CD14-positive monocyte (primary cell): ENCODE measurements at regions not wholly inside any gene's neighbourhood (a gene's known extent, or its start where the extent isn't known, plus 50 kb on each side); places are given as distances from the start of the nearest gene placed in this dataset.
"Not testable (repeated sequence)": the region's sequence is repeated elsewhere in the genome, so short reads cannot be mapped to it uniquely, and the experiment has no call there.

Experiments used
- DNase-seq, 3 donors: peaks; one replicate each; pipeline ENCODE4 v3.0.0-alpha.2; 2011 to 2022
- H2AFZ ChIP-seq: 2 replicates; pipeline ENCODE4 v1.6.0; 2012; ENCODE audit warnings: mild to moderate bottlenecking, low read depth, low read length, inconsistent platforms; ENCODE audit not compliant: insufficient read depth, poor library complexity, severe bottlenecking
- H3K27ac ChIP-seq, 2 donors: 1 replicate in 1 of 2; 2 replicates in 1 of 2; pipeline ENCODE4 v1.5.1; 2012 to 2013; ENCODE audit warnings: low read length in 2 of 2, control low read depth in 1 of 2, inconsistent platforms in 1 of 2, low read depth in 1 of 2, mild to moderate bottlenecking in 1 of 2
- H3K27me3 ChIP-seq, 2 donors: one replicate each; pipeline versions ENCODE4 v1.6.0 to v1.6.1; 2011 to 2013; ENCODE audit warnings: low read length in 2 of 2; ENCODE audit not compliant: control insufficient read depth in 2 of 2, insufficient read depth in 2 of 2
- H3K36me3 ChIP-seq, 2 donors: replicated peaks in 1 of 2; 1 replicate in 1 of 2; 2 replicates in 1 of 2; pipeline versions ENCODE4 v1.5.1 to v1.6.1; 2012 to 2013; ENCODE audit warnings: low read length in 2 of 2, control low read depth in 1 of 2, inconsistent platforms in 1 of 2, mild to moderate bottlenecking in 1 of 2; ENCODE audit not compliant: insufficient read depth in 2 of 2, control insufficient read depth in 1 of 2
- H3K4me1 ChIP-seq, 2 donors: 1 replicate in 1 of 2; 2 replicates in 1 of 2; pipeline versions ENCODE4 v1.5.1 to v1.6.1; 2012 to 2013; ENCODE audit warnings: low read length in 2 of 2, control low read depth in 1 of 2, inconsistent platforms in 1 of 2, mild to moderate bottlenecking in 1 of 2, moderate library complexity in 1 of 2; ENCODE audit not compliant: insufficient read depth in 2 of 2, control insufficient read depth in 1 of 2
- H3K4me2 ChIP-seq: replicated peaks from 2 replicates; pipeline ENCODE3; 2012; ENCODE audit warnings: low read length, moderate library complexity, mild to moderate bottlenecking; ENCODE audit not compliant: poor library complexity, severe bottlenecking; ENCODE audit errors: extremely low read depth
- H3K4me3 ChIP-seq, 3 experiments: fragments of 200-600 bp in 1 of 3; sonication (generic) in 1 of 3; replicated peaks in 1 of 3; 1 replicate in 2 of 3; 2 replicates in 1 of 3; pipeline ENCODE4 v1.5.1; 2011 to 2013; ENCODE audit warnings: low read length in 3 of 3, mild to moderate bottlenecking in 3 of 3, control low read depth in 2 of 3, low read depth in 2 of 3, inconsistent platforms in 1 of 3, moderate library complexity in 1 of 3
- H3K79me2 ChIP-seq: 2 replicates; pipeline ENCODE4 v1.6.0; 2012; ENCODE audit warnings: mild to moderate bottlenecking, control low read depth, inconsistent platforms, low read length, moderate library complexity; ENCODE audit not compliant: insufficient read depth
- H3K9ac ChIP-seq: 2 replicates; pipeline ENCODE4 v1.6.0; 2017; ENCODE audit warnings: low read length, mild to moderate bottlenecking; ENCODE audit not compliant: insufficient read depth, poor library complexity, severe bottlenecking
- H3K9me3 ChIP-seq, 2 donors: replicated peaks in 1 of 2; 1 replicate in 1 of 2; 2 replicates in 1 of 2; pipeline versions ENCODE4 v1.5.1 to v1.6.1; 2012 to 2013; ENCODE audit warnings: low read length in 2 of 2, control low read depth in 1 of 2; ENCODE audit not compliant: control insufficient read depth in 1 of 2, insufficient read depth in 1 of 2
- H4K20me1 ChIP-seq: 2 replicates; pipeline ENCODE4 v1.6.0; 2012; ENCODE audit warnings: mild to moderate bottlenecking, low read length, control low read depth, moderate library complexity; ENCODE audit not compliant: insufficient read depth
- H3K27ac Mint-ChIP-seq, 7 donors: one replicate each; pipeline ENCODE4 v1.8.0; 2020; ENCODE audit warnings: mild to moderate bottlenecking in 7 of 7, mixed read lengths in 7 of 7, moderate library complexity in 6 of 7, inconsistent platforms in 2 of 7
- H3K27me3 Mint-ChIP-seq, 3 donors: one replicate each; pipeline ENCODE4 v1.8.0; 2021 to 2022; ENCODE audit warnings: low read depth in 3 of 3, mild to moderate bottlenecking in 3 of 3, mixed read lengths in 3 of 3, moderate library complexity in 3 of 3, inconsistent platforms in 1 of 3
- H3K36me3 Mint-ChIP-seq, 2 donors: one replicate each; pipeline ENCODE4 v1.8.0; 2020; ENCODE audit warnings: mixed read lengths in 2 of 2, inconsistent platforms in 1 of 2, mild to moderate bottlenecking in 1 of 2
- H3K4me1 Mint-ChIP-seq: one replicate; pipeline ENCODE4 v1.8.0; 2020; ENCODE audit warnings: mild to moderate bottlenecking, mixed read lengths
- H3K4me3 Mint-ChIP-seq, 2 donors: one replicate each; pipeline ENCODE4 v1.8.0; 2020; ENCODE audit warnings: mild to moderate bottlenecking in 2 of 2, mixed read lengths in 2 of 2, moderate library complexity in 1 of 2
- H3K9me3 Mint-ChIP-seq, 7 donors: one replicate each; pipeline ENCODE4 v1.8.0; 2020 to 2022; ENCODE audit warnings: mixed read lengths in 7 of 7, mild to moderate bottlenecking in 6 of 7, moderate library complexity in 6 of 7, inconsistent platforms in 2 of 7
- WGBS: methylation state at CpG from one replicate; pipeline ENCODE4 v1.1.5; 2013; ENCODE audit warnings: missing lambda C conversion rate; ENCODE audit not compliant: insufficient coverage; 5-methylcytosine and 5-hydroxymethylcytosine counted together
- intact Hi-C, 2 donors: fragments of 100-400 bp; cut with micrococcal nuclease; formaldehyde crosslinking; loops; one replicate each; pipeline versions ENCODE4 v1.15.0 to v1.15.1; 2023
- TF ChIP-seq, protein P1 (sequence below): fragments of 200-600 bp; IDR thresholded peaks from one replicate; pipeline ENCODE4 v1.8.0; 2022; ENCODE audit warnings: antibody characterized with exemption, mild to moderate bottlenecking

DNA sequence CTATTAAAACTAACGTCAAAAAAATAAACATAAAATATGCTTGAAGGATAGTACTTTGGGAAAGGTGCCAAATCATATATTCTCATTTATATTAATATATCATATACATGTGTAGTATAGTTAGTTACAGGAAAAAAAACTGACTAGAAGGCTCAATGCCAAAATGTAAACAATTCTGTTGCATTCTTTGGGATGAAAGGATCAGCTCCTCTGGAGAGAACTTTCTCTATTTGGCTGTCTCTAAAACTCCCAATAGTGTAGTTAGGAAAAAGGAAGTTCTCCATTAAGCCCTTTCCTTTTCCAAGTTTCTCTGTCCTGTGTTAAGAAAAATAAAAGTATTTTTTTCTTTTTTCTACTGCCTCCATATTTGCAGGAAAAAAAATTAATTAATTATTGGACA lies 86.5 kb upstream of the BTN3A2 start:
- no peak for DNase-seq
- Mint-ChIP-seq H3K9me3 (peaks cover 0 to 5% (median 0%) of the 10 kb centered on the region in 7 donors), H3K27ac (no peak overlapping the region), H3K4me1 (peaks cover 6% of the 10 kb centered on the region), H3K36me3 (peaks cover 0 to 5% of the 10 kb centered on the region in 2 donors), H3K27me3 (no peaks in the 10 kb centered on the region), H3K4me3 (no peak overlapping the region)
- TF ChIP-seq, protein P1, sequence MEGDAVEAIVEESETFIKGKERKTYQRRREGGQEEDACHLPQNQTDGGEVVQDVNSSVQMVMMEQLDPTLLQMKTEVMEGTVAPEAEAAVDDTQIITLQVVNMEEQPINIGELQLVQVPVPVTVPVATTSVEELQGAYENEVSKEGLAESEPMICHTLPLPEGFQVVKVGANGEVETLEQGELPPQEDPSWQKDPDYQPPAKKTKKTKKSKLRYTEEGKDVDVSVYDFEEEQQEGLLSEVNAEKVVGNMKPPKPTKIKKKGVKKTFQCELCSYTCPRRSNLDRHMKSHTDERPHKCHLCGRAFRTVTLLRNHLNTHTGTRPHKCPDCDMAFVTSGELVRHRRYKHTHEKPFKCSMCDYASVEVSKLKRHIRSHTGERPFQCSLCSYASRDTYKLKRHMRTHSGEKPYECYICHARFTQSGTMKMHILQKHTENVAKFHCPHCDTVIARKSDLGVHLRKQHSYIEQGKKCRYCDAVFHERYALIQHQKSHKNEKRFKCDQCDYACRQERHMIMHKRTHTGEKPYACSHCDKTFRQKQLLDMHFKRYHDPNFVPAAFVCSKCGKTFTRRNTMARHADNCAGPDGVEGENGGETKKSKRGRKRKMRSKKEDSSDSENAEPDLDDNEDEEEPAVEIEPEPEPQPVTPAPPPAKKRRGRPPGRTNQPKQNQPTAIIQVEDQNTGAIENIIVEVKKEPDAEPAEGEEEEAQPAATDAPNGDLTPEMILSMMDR = no peak
- Histone ChIP-seq H3K9me3 (no peaks in the 10 kb centered on the region), H3K36me3 (no peaks in the 10 kb centered on the region), H3K27ac (no peak overlapping the region), H3K27me3 (no peaks in the 10 kb centered on the region), H3K4me3 (no peak overlapping the region), H3K4me2 (no peak overlapping the region), H4K20me1 (no peaks in the 10 kb centered on the region), H3K9ac (no peak overlapping the region), H2AFZ (no peak overlapping the region), H3K79me2 (no peaks in the 10 kb centered on the region), H3K4me1 (peaks cover 4 to 7% of the 10 kb centered on the region in 2 donors)
- no CpG with 5 or more reads among the region's 1 CpG for WGBS
- intact Hi-C loops = loop anchor here in 1 of 2 donors (10.0 kb wide), 1 partner anchor 244 kb away; a partner anchor contains a TSS

- not testable (repeated sequence) for H3K9me3 Mint-ChIP-seq, H3K4me2 ChIP-seq, H3K27ac ChIP-seq, H3K4me3 ChIP-seq, H3K4me3 Mint-ChIP-seq, H3K36me3 ChIP-seq, H2AFZ ChIP-seq, H4K20me1 ChIP-seq, H3K36me3 Mint-ChIP-seq, H3K79me2 ChIP-seq, DNase-seq, H3K9me3 ChIP-seq, H3K27me3 ChIP-seq, H3K27me3 Mint-ChIP-seq, H3K9ac ChIP-seq, H3K27ac Mint-ChIP-seq
- H3K4me1 Mint-ChIP-seq = peaks cover 12% of the 10 kb centered on the region
- H3K4me1 ChIP-seq = peaks cover 11 to 12% of the 10 kb centered on the region in 2 donors
- intact Hi-C loops = loop anchor here in 1 of 2 donors (10.0 kb wide), 1 partner anchor 245 kb away; a partner anchor contains a TSS
- no CpG with 5 or more reads among the region's 5 CpGs for WGBS
Measured at GRCh38 chr6:26279371-26279770, 85.6 kb upstream of the BTN3A2 start.
